HG03139 (cell line): ENCODE measurements at regions not wholly inside any gene's neighbourhood (a gene's known extent, or its start where the extent isn't known, plus 50 kb on each side); places are given as distances from the start of the nearest gene placed in this dataset.

Source experiments
- ATAC-seq: cut with Tn5 transposase; IDR thresholded peaks from one replicate; pipeline ENCODE4 v1.9.1; 2021; ENCODE audit not compliant: unreplicated experiment

DNA sequence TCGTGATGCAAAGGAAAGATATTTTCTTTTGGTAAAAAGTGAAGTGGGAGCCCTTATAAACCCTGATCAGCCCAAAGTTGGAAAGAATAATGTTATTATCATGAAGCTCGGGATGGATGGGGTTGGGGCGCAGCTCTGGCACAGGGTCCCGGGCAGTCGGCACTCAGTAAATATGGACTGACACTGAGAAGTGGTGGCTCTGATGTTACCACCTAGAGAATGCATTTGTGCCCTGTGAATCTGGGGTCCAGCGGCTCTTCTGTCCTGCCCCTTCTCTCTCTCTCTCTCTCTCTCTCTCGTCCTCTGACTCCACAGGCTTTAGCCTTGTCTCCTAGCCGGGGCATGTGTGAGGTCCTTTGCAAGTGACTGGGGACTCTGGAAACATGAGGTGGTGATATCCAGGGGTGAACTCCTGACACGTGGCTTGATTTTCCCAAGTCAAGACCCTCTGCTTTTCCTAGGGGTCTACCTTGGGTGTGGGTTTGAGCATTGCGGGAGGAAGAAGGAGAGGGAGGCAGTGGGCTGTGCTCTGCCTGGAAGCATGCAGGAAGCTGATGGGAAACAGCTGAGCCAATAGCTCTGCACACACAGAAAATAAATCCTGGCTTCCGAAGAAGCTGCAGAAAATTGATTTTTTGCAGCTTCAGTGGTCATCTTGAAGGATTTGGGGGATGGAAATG, 162.7 kb downstream of the MACROH2A1 start:
- ATAC-seq: no peak

DNA sequence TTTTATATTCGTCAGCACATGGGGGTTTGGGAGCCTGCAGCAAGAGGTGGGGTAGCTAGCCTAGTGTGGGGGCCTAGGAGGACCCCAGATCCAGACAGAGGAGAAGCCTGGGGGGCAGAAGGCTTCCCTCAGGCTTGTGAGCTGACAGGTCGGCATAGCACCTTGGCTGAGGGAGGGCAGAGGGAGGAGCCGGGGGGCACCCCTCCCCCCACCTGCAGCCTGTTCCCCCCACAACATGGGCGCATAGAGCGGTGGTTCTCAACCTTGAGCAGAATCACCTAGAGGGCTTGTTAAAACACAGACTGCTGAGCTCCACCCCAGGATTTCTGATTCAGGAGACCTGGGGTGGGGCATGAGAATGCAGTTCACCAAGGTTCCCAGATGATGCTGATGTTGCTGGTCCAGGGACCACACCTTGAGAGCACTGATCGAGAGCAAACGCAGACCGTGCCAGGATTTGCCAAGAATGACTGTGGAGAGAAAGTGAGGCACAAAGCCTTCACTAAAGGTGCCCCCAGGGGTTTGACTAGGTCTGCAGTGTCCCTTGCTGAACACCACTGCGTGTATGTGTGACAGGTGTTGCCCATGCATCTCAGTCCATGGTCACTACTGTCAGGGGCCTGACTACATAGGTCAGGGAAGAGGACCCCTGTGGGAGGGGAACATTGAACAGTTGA, 163.3 kb downstream of the MACROH2A1 start:
- ATAC-seq: no peak

DNA sequence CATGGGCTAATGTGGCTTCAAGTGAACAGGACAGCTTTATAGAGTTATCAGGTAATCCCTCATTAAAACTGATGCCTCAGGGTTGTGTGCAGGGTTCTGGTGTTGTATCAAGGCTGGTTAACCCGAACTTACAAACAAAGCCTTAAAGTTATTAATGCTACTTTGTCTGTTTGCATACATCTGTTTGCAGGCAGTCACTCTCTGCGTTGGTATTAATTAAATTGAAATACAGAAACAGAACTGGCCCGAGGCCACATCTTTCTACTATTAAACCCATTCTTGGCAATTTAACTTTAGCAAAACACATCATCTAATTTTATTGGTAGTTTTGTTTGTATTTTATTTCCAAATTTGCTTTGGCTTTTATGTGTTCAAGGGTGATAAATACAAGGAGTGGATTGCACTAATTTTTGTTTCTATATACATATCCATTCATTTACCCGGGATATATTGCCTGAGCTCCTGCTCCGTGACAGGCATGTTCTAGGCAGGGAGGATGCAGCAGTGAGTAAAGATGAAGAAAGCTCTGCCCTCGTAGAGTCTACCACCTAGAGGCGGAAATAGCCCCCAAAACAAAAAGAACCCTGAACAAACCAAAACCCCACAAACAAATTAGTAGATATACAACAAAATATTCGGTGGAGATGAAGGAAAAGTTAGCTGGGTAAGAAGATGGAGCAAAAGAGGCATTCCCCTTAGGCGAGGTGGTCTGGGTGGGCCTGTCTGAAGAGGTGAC, 164.2 kb downstream of the MACROH2A1 start:
- no peak for ATAC-seq

DNA sequence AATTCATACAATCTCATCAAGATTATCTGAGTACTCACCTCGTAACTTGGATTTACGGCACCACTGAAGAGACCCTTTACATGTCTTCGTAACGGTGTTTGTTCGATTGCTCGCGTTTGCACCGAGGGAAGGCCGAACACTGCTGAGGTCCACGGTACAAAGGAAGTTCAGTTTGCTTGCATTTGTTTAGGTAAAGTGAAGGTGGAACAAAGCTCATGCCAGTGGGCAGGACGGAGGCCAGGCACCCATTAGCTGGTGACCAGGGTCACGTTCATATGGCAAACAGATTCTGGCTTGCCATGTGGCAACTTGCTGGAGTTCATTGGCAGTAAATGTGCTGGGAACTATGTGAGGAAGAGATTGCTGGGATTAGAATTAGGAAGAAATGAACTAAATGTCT, 164.8 kb downstream of the MACROH2A1 start:
- ATAC-seq: no peak

DNA sequence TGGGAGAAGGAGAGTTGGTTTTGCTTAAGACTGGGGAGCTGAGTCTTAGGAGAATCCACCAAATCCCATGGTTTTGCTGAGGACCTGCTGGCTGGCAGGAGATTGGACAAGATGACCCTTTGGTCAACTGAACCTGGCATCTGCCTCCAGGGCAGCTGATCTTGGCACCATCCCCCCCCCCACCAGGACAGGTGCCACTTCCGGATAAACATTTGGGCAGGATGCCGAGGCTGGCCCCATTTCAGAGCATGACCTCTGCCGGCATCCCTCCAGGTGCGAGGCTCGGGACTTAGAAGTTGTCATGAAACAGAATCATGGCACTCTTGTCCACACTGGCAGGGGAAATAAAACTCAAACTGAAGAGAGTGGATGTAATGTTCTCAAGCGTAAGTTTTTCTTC, 165.6 kb downstream of the MACROH2A1 start:
- no peak for ATAC-seq

DNA sequence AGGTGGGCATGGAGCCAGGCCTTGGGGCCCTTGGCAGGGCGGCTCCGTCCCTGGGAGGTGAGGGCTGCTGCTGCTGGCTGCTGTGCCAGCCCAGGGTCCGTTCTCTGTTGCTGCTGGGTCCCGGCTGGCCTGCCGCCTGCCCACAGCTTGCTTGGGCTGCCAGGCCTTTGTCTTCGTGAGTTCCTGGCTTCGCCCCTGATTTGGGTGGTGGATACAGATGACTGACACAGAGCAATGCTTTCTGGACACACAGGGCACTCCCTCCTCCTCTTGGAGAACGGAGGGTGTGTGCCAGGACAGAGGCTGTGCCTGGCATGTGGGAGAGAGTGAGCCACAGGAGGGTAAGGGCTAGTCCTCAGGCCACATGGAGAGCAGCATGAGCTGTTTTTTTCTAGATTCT, 166.1 kb downstream of the MACROH2A1 start:
- ATAC-seq: no peak

DNA sequence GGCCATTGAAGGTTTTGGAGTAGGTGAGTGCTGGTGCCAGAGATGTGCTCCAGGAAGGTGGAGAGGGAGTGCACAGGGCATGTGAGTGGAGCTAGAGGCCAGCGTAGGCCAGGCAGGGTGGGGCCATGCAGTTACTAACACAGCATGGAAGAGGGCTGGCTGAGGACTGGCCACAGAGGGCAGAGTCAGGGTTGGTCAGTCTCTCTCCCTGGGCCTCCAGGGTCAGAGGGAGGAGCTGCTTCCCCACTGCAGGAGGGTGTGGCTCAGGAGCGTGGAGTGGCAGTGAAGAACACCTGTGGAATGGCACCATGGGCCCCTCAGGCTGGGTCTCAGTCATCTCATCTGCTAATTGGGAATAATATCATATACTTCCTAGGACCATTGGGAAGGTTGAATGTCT, 167.7 kb downstream of the MACROH2A1 start:
- no peak for ATAC-seq

DNA sequence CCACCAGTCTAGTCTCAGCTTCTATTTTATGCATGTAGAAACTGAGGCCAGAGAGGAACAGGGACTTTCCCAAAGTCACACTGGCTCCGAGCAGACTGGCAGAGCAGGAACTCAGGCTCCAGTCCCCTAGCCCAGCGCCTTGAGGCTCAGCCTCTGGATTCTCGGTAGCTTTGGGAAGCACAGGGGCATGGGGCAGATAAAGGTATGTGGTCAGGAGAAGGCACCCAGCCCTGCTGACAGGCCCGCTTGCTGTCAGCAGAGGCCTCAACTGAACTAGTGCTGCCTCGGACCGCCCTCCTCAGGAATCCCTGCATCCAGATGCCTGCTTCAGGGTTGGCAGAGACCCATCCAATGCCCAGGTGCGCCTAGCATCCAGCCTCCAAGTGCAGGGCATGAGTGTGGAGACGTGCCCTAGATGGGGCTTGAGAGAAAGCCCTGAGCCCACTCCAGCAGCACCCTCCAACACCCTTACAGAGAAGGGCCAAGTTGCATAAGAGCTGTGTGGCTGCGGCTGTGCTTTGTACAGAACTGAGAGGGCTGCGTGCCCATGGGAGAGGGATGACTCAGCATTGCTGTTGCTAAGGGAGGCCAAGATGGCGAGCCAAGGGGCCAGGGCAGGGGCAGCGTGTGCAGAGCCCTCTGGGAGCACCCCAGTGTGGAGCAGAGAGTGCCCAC, 168.6 kb downstream of the MACROH2A1 start:
- no peak for ATAC-seq

DNA sequence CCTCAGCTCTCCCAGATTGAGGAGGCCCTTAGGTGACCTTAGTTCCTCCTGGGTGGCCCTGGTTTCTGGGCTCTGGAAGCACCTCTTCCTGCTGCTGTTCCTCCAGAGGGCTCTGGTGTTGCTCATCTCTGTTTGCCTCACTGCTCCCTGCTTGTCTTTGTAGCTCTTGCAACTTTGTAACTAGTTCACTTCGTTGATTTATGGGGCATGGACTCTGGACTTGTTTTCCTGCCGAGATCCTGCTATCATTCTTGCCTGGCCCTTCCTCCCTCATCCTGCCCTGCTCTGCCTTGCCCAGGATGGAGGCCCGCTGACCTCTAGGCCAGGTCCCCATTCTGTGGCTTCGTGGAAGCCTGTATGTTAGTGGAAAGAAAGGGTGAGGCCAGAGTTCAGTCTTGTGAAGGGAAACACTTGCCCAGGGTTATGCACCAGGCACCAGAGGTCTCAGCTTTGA, 169.3 kb downstream of the MACROH2A1 start:
- no peak for ATAC-seq

DNA sequence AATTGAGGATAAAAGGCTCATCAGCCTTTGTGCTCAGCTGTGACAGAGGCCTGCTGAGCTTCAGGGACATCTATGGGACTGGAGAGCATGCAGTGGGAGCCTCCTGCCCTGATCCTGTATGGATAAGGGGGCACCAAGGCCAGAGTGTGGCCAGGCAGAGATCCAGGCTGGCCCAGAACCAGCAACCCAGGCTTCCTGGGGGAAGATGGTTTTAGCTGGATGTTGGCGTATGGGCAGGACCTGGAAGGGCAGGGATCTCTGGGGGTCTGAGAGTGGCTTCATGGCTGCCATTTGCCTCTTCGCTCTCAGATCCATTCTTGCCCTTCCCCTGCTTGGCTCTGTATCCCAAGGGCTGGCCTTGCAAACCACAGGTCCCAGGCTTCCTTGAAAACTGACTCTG, 169.9 kb downstream of the MACROH2A1 start:
- ATAC-seq: no peak

DNA sequence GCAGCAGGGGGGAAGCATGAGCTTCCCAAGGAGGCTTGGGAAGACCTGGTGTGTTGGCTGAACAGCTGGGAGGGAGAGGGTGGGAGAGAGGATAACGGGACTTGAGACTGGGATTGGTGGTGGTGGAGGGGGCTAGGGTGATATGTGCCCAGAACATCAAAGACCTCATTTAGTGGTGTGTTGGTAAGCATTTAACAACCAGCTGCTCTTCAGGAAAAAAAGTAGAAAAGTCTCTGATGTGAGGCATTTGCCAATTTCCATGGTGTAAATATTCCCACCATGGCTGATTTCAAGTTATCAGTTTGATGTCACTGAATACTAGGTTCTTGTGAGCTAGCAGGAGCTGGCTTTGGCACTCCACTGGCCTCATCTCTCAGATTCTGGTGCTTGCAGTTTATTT, 170.8 kb downstream of the MACROH2A1 start:
- no peak for ATAC-seq

DNA sequence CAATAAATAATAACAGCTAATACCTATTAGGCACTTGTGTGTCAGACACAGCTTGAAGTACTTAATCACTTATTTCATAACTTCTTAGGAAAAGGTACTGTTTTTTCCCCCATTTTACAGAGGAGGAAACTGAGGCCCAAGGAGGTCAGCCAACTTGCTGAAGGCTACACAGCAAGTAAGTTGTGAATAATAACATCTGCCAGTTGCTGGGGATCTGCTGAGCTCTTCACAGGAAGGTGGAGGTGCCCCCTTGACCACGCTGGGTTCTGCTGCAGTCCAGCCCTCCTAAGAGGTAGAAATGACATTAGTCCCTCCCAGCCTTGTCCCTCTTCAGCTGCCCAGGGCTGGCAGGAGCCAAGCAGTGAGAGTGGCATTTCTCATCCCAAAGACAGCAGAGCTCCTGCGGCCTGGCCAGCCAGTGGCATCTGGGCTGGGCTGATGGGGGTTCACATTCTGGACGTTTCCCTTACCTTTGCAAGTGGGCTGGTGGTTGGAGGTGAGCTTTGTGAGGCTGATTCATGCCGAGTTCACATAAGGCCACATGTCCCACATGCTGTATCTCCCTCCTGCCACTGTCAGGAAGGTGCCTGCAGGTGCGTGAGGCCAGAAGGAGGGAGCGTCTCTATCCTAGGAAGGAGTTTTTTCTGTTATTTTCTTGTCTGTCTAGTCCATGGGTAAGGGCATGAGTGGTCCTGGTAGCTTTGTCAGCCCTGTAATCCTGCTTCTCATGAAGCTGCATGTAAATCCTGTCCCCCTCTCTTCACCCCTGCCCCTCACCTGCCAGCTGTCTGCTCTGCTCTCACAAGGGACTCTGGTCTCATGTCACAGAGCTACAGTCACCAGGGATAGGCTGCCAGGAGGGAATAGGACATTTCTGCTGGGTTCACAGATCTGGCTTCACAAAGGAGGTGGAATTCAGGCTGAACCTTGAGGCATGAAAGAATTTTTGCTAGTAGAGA, 171.7 kb downstream of the MACROH2A1 start:
- no peak for ATAC-seq

DNA sequence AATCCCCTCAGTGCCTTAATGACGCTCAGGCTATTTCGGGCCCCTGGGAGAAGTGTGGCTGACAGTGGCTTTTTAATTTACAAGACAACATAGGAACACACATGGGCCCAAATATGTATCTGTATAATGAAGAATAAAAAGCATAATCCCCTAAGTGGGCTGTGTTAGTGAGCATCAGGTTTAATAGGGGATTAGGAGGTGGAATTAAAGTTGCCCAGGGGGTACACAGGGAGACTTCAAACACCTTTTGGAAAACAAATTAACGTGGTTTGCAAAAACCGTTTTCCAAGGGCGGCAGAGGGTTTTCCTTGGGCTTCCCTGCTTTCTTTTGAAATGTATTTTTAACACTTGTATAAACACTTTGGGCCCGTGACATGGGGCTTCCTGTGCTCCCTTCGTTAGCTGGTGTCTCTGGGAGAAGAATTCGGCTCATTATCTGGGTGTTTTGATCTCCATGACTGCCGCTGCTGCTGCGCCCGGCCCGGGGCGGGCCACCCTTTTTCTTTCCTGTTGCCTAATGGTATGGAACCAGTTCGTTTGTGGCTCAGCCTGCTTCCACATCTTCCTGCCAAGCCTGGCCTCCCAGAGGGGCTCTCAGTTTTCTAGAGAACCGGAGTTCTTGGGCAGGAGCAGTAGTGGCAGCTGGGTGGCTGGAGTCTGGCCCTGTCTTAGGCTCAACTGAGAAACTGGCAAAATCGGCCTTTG, 173.0 kb downstream of the MACROH2A1 start:
- ATAC-seq: no peak

DNA sequence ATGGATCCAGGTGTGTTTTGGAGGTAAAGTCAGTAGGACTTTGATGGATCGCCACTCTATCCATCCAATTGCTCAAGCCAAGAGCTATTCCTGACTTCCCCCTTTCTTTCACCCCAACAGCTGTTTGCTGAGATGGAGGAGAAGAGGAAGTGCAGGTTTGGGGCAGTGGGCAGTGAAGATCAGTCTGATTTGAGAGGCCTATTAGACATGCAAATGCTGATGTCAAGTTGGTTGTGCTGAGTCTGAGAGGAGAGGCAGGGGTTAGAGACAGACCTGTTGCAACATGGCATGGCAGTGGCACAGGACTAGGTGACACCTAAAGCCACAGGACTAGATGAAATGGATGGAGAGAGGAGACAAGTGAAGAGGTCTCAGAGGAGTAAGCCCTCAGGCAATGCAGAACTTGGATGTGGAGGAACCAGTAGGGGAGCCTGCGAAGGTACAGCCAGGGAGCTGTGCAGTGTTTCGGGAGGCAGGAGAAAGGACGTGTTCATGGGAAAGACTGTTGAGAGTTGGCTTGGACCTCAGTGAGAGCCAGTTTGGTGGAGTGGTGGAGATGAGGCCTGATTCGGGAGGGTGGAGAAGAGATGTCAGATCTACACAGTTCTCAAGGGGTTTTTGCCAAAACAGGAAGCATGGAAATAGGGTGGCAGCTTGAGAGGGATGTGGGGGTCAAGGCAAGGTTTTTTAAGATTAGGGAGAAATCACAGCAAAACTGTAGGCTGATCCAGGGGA, 175.0 kb downstream of the MACROH2A1 start:
- ATAC-seq: no peak

DNA sequence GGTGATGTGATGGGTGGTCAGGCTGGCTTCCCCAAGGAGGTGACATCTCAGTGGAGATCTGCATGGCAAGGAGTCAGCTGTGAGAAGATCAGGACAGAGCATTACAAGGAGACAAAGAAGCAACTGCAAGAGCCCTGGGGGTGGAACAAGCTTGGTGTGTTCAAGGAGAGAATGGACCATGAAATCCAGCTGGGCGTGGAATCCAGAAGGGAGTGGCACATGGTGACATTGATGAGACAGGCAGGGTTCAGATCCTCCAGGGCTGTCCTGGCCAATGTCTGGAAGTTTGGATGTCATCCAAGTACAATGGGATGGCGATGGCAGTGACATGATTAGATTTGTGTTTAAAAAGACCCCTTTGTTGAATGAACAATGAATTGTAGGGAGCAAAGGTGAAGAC, 175.6 kb downstream of the MACROH2A1 start:
- no peak for ATAC-seq

DNA sequence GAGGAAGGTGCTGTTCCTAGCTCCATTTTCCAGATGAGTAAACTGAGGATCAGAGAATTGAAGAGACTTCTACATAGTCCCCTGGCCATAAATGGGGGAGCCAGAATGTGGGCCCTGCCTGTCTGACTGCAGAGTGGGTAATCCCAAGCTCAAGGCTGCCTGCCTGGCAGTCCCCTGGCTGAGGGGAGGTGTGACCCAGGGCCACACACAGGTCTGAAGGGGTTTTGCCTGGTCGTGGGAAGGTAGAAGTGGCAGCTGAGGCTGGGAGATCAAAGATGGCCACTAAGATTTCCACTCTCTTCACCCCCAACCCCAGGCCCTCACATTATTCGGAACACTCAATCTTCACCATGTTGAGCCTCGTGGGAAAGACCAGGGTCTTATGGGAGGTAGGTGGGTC, 176.3 kb downstream of the MACROH2A1 start:
- no peak for ATAC-seq

DNA sequence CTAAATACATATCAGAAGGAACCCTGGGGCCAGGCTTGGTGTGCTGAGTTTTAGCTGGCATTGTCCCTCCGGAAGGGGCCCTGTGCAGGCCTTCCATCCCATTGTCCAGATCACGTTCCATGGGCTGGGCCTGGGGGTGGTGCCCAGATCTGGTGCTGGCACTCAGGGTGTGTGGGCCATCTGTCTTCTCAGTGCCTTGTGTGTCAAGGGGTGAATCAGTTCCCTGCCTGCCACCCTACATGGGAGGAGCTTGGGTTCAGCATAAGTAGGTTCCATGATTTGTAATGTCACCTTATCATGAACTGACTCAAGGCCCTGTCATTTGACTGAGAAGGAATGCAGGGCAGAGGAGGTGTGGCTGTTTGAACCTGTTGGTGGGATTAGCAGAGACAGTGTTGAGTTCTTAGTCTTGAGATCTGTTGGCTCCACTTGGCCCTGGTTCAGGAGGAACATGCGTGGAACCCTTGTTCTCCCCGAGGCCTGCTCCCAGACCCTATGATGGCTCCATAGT, 176.8 kb downstream of the MACROH2A1 start:
- ATAC-seq: no peak

DNA sequence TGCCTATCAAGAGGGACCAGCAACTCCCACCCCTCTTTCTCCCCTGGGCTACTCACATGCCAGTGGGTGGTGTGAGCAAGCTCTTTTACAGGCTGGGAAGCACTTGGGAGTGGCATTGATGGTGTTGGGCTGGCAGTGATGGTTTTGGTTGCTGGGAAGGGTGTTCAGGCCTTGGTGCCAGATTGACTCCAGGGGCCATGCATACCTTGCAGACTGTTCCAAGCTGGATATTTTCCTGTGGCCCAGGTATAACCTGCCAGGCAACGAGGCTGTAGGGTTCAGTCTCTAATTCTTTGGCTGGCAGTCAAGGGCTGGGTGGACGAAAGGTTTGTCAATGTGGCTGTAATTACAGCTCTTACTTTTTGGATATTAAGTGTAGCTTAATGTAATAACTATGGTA, 177.3 kb downstream of the MACROH2A1 start:
- no peak for ATAC-seq

DNA sequence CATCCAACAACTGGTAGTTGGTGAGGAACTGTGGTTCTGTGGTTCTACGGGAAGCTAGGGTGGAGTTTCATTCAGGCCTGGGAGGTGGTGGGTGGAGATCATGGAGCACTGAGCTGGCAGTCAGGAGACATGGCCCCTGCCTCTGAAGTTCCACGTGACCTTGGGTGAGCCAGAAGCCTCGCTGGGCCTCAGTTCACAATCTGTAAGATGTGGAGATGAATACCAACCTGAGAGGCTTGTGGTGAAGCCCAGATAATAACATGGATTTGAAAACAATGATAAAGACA, 177.9 kb downstream of the MACROH2A1 start:
- ATAC-seq: no peak
